Esophagus squamous epithelium (tissue), 4 donors: ENCODE measurements at regions not wholly inside any gene's neighbourhood (a gene's known extent, or its start where the extent isn't known, plus 50 kb on each side); places are given as distances from the start of the nearest gene placed in this dataset.

ENCODE experiments used
- POLR2A ChIP-seq, 4 donors: fragments of 450-650 bp; IDR thresholded peaks; one replicate each; pipeline ENCODE4 v1.6.1; 2017; ENCODE audit warnings: antibody characterized with exemption in 4 of 4, mild to moderate bottlenecking in 4 of 4, moderate library complexity in 3 of 4
- TF ChIP-seq, protein P1 (sequence below), 6 experiments: fragments of 450-650 bp in 4 of 6; fragments of 200-600 bp in 2 of 6; sonication (generic) in 2 of 6; IDR thresholded peaks; one replicate each; pipeline ENCODE4 v1.5.1; 2016 to 2019; ENCODE audit warnings: antibody characterized with exemption in 6 of 6, mild to moderate bottlenecking in 4 of 6, moderate library complexity in 4 of 6

- TF ChIP-seq, protein P1, sequence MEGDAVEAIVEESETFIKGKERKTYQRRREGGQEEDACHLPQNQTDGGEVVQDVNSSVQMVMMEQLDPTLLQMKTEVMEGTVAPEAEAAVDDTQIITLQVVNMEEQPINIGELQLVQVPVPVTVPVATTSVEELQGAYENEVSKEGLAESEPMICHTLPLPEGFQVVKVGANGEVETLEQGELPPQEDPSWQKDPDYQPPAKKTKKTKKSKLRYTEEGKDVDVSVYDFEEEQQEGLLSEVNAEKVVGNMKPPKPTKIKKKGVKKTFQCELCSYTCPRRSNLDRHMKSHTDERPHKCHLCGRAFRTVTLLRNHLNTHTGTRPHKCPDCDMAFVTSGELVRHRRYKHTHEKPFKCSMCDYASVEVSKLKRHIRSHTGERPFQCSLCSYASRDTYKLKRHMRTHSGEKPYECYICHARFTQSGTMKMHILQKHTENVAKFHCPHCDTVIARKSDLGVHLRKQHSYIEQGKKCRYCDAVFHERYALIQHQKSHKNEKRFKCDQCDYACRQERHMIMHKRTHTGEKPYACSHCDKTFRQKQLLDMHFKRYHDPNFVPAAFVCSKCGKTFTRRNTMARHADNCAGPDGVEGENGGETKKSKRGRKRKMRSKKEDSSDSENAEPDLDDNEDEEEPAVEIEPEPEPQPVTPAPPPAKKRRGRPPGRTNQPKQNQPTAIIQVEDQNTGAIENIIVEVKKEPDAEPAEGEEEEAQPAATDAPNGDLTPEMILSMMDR (IDR thresholded peaks at IDR 0.05) = no peak
- TF ChIP-seq POLR2A (IDR thresholded peaks at IDR 0.05) = no peak
Measured at GRCh38 chr1:147811751-147812150, 51.3 kb upstream of the GJA5 start.
